HG03442 (cell line): ENCODE measurements at regions not wholly inside any gene's neighbourhood (a gene's known extent, or its start where the extent isn't known, plus 50 kb on each side); places are given as distances from the start of the nearest gene placed in this dataset.

Experiments
- ATAC-seq: cut with Tn5 transposase; IDR thresholded peaks from one replicate; pipeline ENCODE4 v1.9.1; 2021; ENCODE audit warnings: mild to moderate bottlenecking, moderate library complexity; ENCODE audit not compliant: unreplicated experiment

- ATAC-seq, result no peak
Observed at GRCh38 chr11:10932976-10933375, 75.1 kb upstream of the ZBED5 start.

- no peak for ATAC-seq
Observed at GRCh38 chr11:10931761-10932670, 74.2 kb upstream of the ZBED5 start.

- no peak for ATAC-seq
Observed at GRCh38 chr11:10930972-10931760, 73.3 kb upstream of the ZBED5 start.

- ATAC-seq, result no peak
Observed at GRCh38 chr11:10930224-10930971, 72.5 kb upstream of the ZBED5 start.

GRCh38 chr11:10927538-10927937 is 69.7 kb upstream of the ZBED5 start:
- ATAC-seq, result no peak

- no peak for ATAC-seq
Observed at GRCh38 chr11:10926801-10927211, 69.0 kb upstream of the ZBED5 start.

GRCh38 chr11:10925149-10925926 is 67.5 kb upstream of the ZBED5 start:
- ATAC-seq, result no peak

GRCh38 chr11:10923882-10924281 is 66.0 kb upstream of the ZBED5 start:
- ATAC-seq, result no peak

- no peak for ATAC-seq
Observed at GRCh38 chr11:10922892-10923291, 65.0 kb upstream of the ZBED5 start.

- ATAC-seq, result no peak
Observed at GRCh38 chr11:10920875-10921274, 63.0 kb upstream of the ZBED5 start.

- ATAC-seq, result no peak
Observed at GRCh38 chr11:10920205-10920604, 62.4 kb upstream of the ZBED5 start.

GRCh38 chr11:10918698-10919097 is 60.8 kb upstream of the ZBED5 start:
- no peak for ATAC-seq

GRCh38 chr11:10918275-10918674 is 60.4 kb upstream of the ZBED5 start:
- ATAC-seq, result no peak

GRCh38 chr11:10917802-10918201 is 59.9 kb upstream of the ZBED5 start:
- ATAC-seq, result no peak

GRCh38 chr11:10916665-10917064 is 58.8 kb upstream of the ZBED5 start:
- no peak for ATAC-seq

GRCh38 chr11:10914050-10914449 is 56.2 kb upstream of the ZBED5 start:
- ATAC-seq, result no peak

- ATAC-seq, result no peak
Observed at GRCh38 chr11:10913075-10913474, 55.2 kb upstream of the ZBED5 start.

GRCh38 chr11:10911907-10912306 is 54.1 kb upstream of the ZBED5 start:
- ATAC-seq, result no peak

- ATAC-seq, result no peak
Observed at GRCh38 chr11:10909141-10909883, 51.5 kb upstream of the ZBED5 start.
